HG03139 (cell line): ENCODE measurements at regions not wholly inside any gene's neighbourhood (a gene's known extent, or its start where the extent isn't known, plus 50 kb on each side); places are given as distances from the start of the nearest gene placed in this dataset.

Experiments
- ATAC-seq: cut with Tn5 transposase; IDR thresholded peaks from one replicate; pipeline ENCODE4 v1.9.1; 2021; ENCODE audit not compliant: unreplicated experiment

- ATAC-seq: no peak
Measured at GRCh38 chrY:21169821-21170220, 341.3 kb upstream of the RBMY1B start.

GRCh38 chrY:21174697-21175463 is 336.3 kb upstream of the RBMY1B start:
- ATAC-seq: no peak

GRCh38 chrY:21175505-21175904 is 335.6 kb upstream of the RBMY1B start:
- ATAC-seq: no peak

- no peak for ATAC-seq
Measured at GRCh38 chrY:21177306-21177800, 333.8 kb upstream of the RBMY1B start.

- ATAC-seq: no peak
Measured at GRCh38 chrY:21178281-21178680, 332.9 kb upstream of the RBMY1B start.

- no peak for ATAC-seq
Measured at GRCh38 chrY:21180921-21181320, 330.2 kb upstream of the RBMY1B start.

GRCh38 chrY:21184271-21184670 is 326.9 kb upstream of the RBMY1B start:
- ATAC-seq: no peak

GRCh38 chrY:21185419-21186105 is 325.6 kb upstream of the RBMY1B start:
- ATAC-seq: no peak

GRCh38 chrY:21192694-21193093 is 318.4 kb upstream of the RBMY1B start:
- ATAC-seq: no peak

- no peak for ATAC-seq
Measured at GRCh38 chrY:21200246-21200645, 310.9 kb upstream of the RBMY1B start.

GRCh38 chrY:21227849-21228248 is 283.3 kb upstream of the RBMY1B start:
- ATAC-seq: peak; percentile 95

GRCh38 chrY:21240221-21240620 is 270.9 kb upstream of the RBMY1B start:
- ATAC-seq: peak; percentile 88

GRCh38 chrY:21240662-21241310 is 270.4 kb upstream of the RBMY1B start:
- ATAC-seq: no peak

GRCh38 chrY:21242793-21243192 is 268.3 kb upstream of the RBMY1B start:
- ATAC-seq: no peak

- no peak for ATAC-seq
Measured at GRCh38 chrY:21246780-21247179, 264.4 kb upstream of the RBMY1B start.

GRCh38 chrY:21248591-21248990 is 262.5 kb upstream of the RBMY1B start:
- ATAC-seq: no peak

- ATAC-seq: no peak
Measured at GRCh38 chrY:21253455-21254248, 257.5 kb upstream of the RBMY1B start.

GRCh38 chrY:21254476-21254875 is 256.7 kb upstream of the RBMY1B start:
- ATAC-seq: no peak

GRCh38 chrY:21256820-21257219 is 254.3 kb upstream of the RBMY1B start:
- ATAC-seq: peak; percentile 71

GRCh38 chrY:21259707-21260106 is 251.4 kb upstream of the RBMY1B start:
- ATAC-seq: no peak

- ATAC-seq: no peak
Measured at GRCh38 chrY:21260325-21260724, 250.8 kb upstream of the RBMY1B start.
